NCI-H460 (cell line): ENCODE measurements at regions not wholly inside any gene's neighbourhood (a gene's known extent, or its start where the extent isn't known, plus 50 kb on each side); places are given as distances from the start of the nearest gene placed in this dataset.
"Not testable (repeated sequence)": the region's sequence is repeated elsewhere in the genome, so short reads cannot be mapped to it uniquely, and the experiment has no call there.

Source experiments
- DNase-seq: peaks from one replicate; pipeline ENCODE4 v3.0.0-alpha.2; 2016; ENCODE audit warnings: low read depth; ENCODE audit errors: extremely low read depth

DNA sequence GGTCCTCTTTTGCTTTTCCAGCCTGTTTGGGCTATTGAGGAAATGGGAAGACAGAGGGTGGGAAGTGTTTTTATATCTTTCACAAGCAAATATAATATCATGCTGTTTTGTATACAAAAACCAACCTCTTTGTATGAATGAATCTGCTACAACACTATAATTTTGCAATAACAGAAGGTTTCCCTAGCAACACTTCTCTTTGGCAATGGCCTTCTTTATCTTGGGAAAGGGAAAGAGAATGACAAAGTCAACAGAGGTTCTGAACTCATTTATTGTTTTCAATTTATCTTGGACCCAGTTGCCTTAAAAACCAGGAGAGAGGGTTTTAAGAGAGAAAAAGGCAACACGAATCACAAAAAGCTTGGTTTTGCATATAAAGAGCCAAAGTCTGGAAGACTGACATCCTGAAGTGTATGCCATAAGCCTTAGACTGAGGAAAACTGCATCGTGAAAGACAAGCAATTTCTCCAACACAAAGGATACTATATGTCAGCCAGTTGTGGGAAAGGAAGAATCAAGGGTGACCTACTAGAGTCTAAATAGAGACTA lies 121.8 kb upstream of the FAM241A start:
- DNase-seq, result no peak

GRCh38 chr4:112026058-112026457 lies 119.2 kb upstream of the FAM241A start:
- DNase-seq, result no peak

DNA sequence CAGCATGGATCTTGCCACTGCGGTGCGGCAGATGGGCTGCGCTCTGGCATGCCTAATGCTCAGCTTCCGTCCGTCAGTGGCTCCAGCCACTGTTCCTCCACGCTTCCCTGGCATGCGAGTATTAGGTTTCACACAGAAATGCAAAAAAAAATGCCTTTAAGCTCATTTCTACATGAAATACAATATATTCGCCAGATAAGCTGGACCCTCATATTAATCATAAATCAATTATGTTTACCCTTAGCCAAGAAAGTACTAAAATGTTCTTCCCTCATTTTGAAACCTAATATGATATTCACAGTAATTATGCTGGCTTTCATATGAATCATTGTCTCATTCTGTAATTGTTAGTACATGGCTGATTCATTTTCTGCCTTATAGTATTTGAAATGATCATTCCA lies 115.5 kb upstream of the FAM241A start:
- DNase-seq, result no peak

- peak; percentile 55 for DNase-seq
These were observed 113.4 kb upstream of the FAM241A start for GRCh38 chr4:112031712-112032328.

DNA sequence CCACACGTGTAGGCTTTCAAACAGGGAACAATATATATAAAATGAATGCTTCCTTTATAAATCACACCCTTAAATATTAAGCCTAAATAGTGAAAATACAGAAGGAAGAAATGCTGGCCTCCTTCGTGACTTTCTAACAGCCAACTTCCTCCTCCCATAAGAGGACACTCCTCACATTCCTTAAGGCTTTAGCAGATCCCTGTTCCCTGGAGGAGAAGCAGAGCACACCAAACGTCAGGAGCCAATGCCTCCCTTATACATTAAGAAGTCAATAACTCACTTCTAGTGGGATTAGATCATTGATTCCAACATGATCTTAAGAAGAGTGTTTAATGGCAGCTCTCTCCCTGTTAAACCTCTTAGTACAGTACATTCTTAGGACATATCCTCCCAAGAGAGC lies 108.4 kb upstream of the FAM241A start:
- no peak for DNase-seq

GRCh38 chr4:112038861-112039260 lies 106.4 kb upstream of the FAM241A start:
- no peak for DNase-seq

GRCh38 chr4:112049119-112049518 lies 96.1 kb upstream of the FAM241A start:
- not testable (repeated sequence) for DNase-seq

GRCh38 chr4:112053825-112054350 lies 91.4 kb upstream of the FAM241A start:
- DNase-seq, result no peak

- no peak for DNase-seq
These were observed 90.2 kb upstream of the FAM241A start for GRCh38 chr4:112055100-112055499.

DNA sequence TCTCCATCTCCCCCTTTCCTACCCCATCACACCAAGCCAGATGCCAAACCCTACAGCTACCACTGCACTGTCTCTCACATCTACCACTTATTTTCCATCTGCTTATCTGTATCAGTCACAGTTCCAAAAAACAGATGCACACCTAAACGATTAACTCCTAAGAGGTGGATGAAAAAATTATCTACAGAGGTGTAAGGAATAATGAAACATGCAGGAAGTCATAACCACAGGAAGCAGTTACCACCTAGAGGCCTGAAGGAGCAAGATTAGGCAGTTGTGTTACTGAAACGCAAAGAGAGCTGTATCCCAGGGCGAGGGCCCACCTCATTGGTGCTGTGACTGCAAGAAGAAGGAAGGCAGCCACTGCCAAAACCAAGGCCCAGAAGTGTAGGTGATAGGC lies 87.8 kb upstream of the FAM241A start:
- DNase-seq, result no peak

GRCh38 chr4:112058433-112058832 lies 86.8 kb upstream of the FAM241A start:
- no peak for DNase-seq

DNA sequence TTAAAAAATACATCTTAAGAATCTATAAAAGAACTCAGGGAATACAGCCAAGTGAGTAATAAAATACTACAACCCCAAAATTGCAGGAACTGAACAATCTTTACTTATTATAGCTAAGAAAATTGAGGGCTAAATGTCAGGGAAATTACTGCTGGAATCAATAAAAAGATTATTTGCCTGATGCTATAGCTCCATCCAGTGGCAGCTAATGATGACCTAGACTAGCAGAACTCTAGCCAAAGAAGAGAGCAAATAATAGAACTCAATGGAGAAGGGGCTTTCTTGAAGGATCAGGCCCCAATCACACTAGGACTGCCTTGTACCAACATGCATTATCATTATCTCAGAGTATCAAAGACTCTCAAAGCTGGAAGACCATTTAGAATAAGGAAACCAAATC lies 85.0 kb upstream of the FAM241A start:
- peak; percentile 29 for DNase-seq

- no peak for DNase-seq
These were observed 83.9 kb upstream of the FAM241A start for GRCh38 chr4:112061207-112061817.

DNA sequence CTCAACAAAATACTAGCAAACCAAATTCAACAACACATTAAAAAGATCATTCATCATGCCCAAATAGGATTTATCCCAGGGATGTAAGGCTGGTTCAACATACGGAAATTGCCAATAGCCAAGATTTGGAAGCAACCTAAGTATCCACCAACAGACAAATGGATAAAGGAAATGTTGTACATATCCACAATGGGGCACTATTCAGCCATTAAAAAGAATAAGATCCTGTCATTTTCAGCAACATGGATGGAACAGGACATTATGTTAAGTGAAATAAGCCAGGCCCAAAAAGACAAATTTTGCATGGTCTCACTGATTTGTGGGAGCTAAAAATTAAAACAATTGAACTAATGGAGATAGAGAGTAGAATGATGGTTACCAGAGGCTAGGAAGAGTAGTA lies 82.0 kb upstream of the FAM241A start:
- DNase-seq, result no peak

GRCh38 chr4:112069110-112069509 lies 76.1 kb upstream of the FAM241A start:
- no peak for DNase-seq

GRCh38 chr4:112073181-112073580 lies 72.1 kb upstream of the FAM241A start:
- DNase-seq, result no peak

DNA sequence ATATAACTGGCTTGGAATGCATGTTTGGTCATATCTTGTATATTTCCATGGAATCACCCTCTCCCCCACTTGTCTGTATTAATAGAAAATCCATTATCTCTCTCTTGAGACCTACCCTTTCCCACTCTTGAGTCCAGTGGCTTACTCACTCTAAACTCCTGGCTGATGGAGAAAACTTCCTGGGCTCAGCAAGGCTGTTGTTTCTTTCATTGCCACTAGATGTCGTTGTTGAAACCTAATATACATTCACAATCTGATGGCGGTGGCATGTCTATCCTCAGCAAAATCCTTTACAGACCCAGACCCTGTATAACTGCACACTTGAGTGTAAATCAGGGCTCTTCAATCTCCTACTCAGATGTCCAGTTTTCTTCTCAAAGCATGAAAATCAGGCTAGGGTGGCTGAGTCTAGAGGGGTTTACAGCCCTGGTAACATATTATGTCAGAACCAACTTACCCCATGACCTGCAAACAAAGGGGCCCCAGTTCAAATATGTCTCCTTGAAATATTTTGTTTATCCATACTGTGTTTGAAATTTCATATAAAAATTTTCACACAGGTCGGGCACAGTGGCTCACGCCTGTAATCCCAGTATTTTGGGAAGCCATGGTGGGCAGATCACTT lies 70.0 kb upstream of the FAM241A start:
- DNase-seq, result peak; percentile 56

- no peak for DNase-seq
These were observed 69.3 kb upstream of the FAM241A start for GRCh38 chr4:112075906-112076305.

DNA sequence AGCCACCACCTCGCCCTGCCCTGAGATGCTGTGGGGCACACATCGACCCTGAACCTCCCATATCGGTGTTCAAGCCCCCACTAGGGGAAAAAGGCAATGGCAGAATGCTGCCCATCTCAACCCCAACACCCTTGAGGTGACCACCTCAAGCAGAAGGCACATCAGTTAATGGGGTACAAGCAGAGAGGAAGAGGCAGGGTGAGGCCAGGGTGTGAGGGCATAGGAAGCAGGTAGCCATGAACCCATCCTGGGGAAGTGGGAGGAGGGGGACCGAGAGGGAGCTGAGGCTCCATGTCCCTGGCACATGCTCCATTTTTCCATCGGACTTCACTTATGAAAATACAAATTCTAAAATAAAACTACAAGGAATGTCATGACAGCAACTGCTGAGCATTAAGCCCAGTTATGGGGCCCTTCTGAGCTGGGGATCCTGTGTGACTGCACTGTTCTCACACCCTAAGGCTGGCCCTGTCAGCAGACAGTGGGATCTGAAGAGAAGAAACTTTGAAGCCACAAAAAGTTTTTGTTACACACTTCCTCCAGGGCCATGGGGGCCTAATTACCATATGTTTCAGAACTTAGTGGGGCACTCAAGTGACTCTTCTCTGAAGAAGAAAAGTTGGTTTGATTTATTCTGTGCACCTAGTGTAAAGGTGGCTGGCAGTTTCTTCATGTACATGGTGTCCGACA lies 68.2 kb upstream of the FAM241A start:
- no peak for DNase-seq

GRCh38 chr4:112077743-112078142 lies 67.5 kb upstream of the FAM241A start:
- no peak for DNase-seq

GRCh38 chr4:112082954-112083586 lies 62.2 kb upstream of the FAM241A start:
- no peak for DNase-seq
